Right lobe of liver (tissue), 6 donors: ENCODE measurements at regions not wholly inside any gene's neighbourhood (a gene's known extent, or its start where the extent isn't known, plus 50 kb on each side); places are given as distances from the start of the nearest gene placed in this dataset.

Experiments
- ATAC-seq, 4 donors: fragments of 200-7000 bp; cut with Tn5 transposase; one replicate each; pipeline ENCODE4 v1.9.1; 2020; ENCODE audit warnings: mild to moderate bottlenecking in 4 of 4, moderate library complexity in 4 of 4
- DNase-seq, 3 donors: peaks; one replicate each; pipeline ENCODE4 v3.0.0-alpha.2; 2020
- H3K27ac ChIP-seq, 3 donors: fragments of 200-600 bp; one replicate each; pipeline ENCODE4 v1.8.0; 2022
- H3K27me3 ChIP-seq, 2 donors: fragments of 200-600 bp; one replicate each; pipeline ENCODE4 v1.8.0; 2022
- H3K36me3 ChIP-seq, 4 donors: fragments of 200-600 bp; sonication (generic) in 1 of 4; one replicate each; pipeline versions ENCODE4 v1.5.1 to v1.8.0; 2017 to 2022; ENCODE audit warnings: control low read depth in 1 of 4
- H3K4me1 ChIP-seq, 4 donors: fragments of 200-600 bp; sonication (generic) in 1 of 4; one replicate each; pipeline versions ENCODE4 v1.5.1 to v1.8.0; 2017 to 2022; ENCODE audit warnings: control low read depth in 1 of 4
- H3K4me3 ChIP-seq, 3 donors: fragments of 200-600 bp; one replicate each; pipeline ENCODE4 v1.8.0; 2022
- H3K9me3 ChIP-seq, 4 donors: fragments of 200-600 bp; sonication (generic) in 1 of 4; one replicate each; pipeline versions ENCODE4 v1.5.1 to v1.8.0; 2017 to 2022; ENCODE audit warnings: control low read depth in 1 of 4
- POLR2A ChIP-seq: fragments of 450-650 bp; IDR thresholded peaks from one replicate; pipeline ENCODE4 v1.6.1; 2017; ENCODE audit warnings: antibody characterized with exemption, mild to moderate bottlenecking
- WGBS: methylation state at CpG from one replicate; pipeline ENCODE4 v1.1.6; 2018; ENCODE audit warnings: low coverage, low lambda C conversion rate; ENCODE audit not compliant: insufficient coverage; ENCODE audit errors: missing lambda C conversion rate; 5-methylcytosine and 5-hydroxymethylcytosine counted together
- intact Hi-C, 2 donors: fragments of 100-400 bp; cut with DNase I; formaldehyde crosslinking; loops; one replicate each; pipeline versions ENCODE4 v1.11.2 to v1.14.1; 2022
- TF ChIP-seq, protein P1 (sequence below), 4 donors: fragments of 200-600 bp in 3 of 4; fragments of 450-650 bp in 1 of 4; IDR thresholded peaks; one replicate each; pipeline versions ENCODE4 v1.5.1 to v1.8.0; 2016 to 2022; ENCODE audit warnings: antibody characterized with exemption in 4 of 4, mild to moderate bottlenecking in 2 of 4
- donor health status: DM: no; HTN: yes; CAD: no.
- donor health status: DM: no; HTN: no; CAD: no.
- donor health status: DM: no; HTN: no; CAD: no.
- donor health status: DM: no; HTN: yes; CAD: no.
- donor health status: DM: no; HTN: yes; CAD: no.

DNA sequence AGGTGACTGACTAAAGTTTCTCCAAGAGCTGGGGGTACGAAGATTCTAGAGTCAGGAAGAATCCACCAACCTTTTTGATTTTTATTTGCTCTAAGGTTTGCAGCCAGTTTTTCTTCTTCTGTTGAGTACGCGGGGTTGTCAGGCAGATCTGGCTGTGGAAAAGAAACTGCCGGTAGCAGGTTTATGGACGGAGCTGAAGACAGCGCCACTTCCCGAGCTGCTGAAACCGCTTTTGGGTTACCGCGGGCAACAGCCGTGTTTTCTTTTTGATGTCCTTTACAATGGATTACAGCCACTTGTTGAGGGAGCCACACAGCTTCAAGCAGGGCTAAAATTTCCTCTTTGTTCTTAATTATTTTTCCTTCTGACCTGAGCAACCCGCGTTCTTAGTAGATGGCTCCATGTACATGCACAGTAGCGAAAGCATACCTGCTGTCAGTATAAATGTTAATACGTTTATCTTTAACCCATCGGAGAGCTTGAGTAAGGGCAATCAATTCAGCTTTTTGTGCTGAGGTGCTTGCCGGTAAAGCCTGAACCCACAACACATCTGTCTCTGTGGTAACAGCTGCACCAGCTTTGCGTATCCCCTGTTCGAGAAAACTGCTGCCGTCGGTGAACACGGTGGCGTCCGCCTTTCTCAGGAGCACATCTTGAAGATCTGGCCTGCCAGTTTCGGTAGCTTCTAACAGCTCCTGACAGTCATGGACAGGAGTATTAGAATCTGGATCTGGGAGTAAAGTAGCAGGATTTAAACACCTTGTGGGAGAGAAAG lies 674.3 kb downstream of the TMEM121 start:
- Histone ChIP-seq H3K4me3 (no peak overlapping the region), H3K9me3 (no peaks in the 10 kb centered on the region)
- no peak for ATAC-seq

DNA sequence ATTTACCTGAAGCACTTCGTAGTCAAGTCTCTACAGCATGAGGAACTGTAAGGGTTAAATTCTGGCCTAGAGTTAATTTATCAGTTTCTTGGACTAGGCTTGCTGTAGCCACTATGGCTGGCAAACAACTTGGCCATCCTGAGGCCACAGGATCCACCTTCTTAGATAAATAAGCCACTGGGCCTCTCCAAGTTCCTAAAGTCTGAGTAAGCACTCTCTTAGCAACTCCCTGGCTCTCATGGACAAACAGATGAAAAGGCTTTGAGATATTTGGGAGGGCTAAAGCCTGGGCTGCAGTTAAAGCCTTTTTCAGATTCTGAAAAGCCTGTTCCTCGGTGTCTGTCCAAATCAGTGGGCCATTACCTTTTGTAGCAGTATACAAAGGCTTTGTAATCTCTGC lies 675.0 kb downstream of the TMEM121 start:
- 57% methylated on average over 1 of the region's 2 CpGs for WGBS
- ATAC-seq = no peak
- no peak for TF ChIP-seq POLR2A
- TF ChIP-seq, protein P1, sequence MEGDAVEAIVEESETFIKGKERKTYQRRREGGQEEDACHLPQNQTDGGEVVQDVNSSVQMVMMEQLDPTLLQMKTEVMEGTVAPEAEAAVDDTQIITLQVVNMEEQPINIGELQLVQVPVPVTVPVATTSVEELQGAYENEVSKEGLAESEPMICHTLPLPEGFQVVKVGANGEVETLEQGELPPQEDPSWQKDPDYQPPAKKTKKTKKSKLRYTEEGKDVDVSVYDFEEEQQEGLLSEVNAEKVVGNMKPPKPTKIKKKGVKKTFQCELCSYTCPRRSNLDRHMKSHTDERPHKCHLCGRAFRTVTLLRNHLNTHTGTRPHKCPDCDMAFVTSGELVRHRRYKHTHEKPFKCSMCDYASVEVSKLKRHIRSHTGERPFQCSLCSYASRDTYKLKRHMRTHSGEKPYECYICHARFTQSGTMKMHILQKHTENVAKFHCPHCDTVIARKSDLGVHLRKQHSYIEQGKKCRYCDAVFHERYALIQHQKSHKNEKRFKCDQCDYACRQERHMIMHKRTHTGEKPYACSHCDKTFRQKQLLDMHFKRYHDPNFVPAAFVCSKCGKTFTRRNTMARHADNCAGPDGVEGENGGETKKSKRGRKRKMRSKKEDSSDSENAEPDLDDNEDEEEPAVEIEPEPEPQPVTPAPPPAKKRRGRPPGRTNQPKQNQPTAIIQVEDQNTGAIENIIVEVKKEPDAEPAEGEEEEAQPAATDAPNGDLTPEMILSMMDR (IDR thresholded peaks at IDR 0.05) = no peak

More for the DNA sequence above, 674.3 kb downstream of the TMEM121 start:
- Histone ChIP-seq H3K4me1 (no peaks in the 10 kb centered on the region), H3K36me3 (no peaks in the 10 kb centered on the region), H3K27ac (no peak overlapping the region), H3K27me3 (no peaks in the 10 kb centered on the region)
- WGBS = 61% methylated on average over 24 of the region's 25 CpGs
- intact Hi-C loops = no loop called here
- DNase-seq = no peak
- TF ChIP-seq, protein P1 (IDR thresholded peaks at IDR 0.05) = no peak
- TF ChIP-seq POLR2A = no peak

DNA sequence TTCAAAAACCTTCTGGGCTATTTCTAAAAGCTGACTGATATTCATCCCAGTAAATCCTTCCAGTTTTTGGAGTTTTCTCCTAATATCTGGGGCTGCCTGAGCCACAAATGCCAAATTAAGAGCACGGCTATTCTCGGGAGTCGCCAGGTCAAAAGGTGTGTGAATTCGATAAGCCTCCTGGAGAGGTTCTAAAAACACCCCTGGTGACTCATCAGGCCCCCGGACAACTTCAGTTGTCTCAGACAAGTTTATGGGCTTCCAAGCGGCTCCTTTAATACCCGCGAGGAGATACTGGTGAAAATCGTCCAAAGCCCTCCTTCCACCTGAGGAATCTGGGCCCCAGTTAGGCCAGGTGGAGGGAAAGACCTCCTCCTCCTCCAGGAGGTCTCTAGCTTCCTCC lies 677.1 kb downstream of the TMEM121 start:
- no peaks in the 10 kb centered on the region for H3K36me3 ChIP-seq
- H3K4me1 ChIP-seq = no peaks in the 10 kb centered on the region
- no peak for ATAC-seq
- H3K27ac ChIP-seq = no peak overlapping the region
- TF ChIP-seq, protein P1 (IDR thresholded peaks at IDR 0.05) = no peak
- no peak for TF ChIP-seq POLR2A
- H3K4me3 ChIP-seq = no peak overlapping the region
- intact Hi-C loops = no loop called here
- H3K9me3 ChIP-seq = no peaks in the 10 kb centered on the region
- 68% methylated on average over 9 of the region's 9 CpGs for WGBS
- H3K27me3 ChIP-seq = no peaks in the 10 kb centered on the region
- DNase-seq = no peak

More for the DNA sequence above, 675.0 kb downstream of the TMEM121 start:
- no peak overlapping the region for H3K4me3 ChIP-seq
- no peak for DNase-seq
- no peak overlapping the region for H3K27ac ChIP-seq
- H3K9me3 ChIP-seq = no peaks in the 10 kb centered on the region
- H3K27me3 ChIP-seq = no peaks in the 10 kb centered on the region
- intact Hi-C loops = no loop called here
- no peaks in the 10 kb centered on the region for H3K4me1 ChIP-seq
- no peaks in the 10 kb centered on the region for H3K36me3 ChIP-seq

DNA sequence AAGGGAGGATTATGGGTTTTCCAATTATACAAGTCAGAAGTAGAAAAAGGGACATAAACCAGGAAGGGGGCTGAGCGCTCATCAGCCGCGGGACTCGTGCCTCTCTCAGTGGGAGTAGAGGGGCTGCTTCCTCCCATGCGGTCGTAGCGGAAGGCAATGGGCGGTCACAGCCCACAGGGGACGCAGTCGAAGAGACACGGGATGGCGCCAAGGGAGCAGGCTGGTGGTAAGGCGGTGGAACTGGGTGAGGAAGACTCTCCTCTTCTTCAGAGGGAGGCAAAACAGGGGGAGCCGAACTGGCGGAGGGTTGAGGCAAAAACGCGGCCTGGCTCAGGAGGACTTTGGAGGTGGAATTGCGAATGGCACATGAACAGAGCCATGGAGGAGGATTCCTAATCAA lies 677.7 kb downstream of the TMEM121 start:
- intact Hi-C loops = no loop called here
- H3K9me3 ChIP-seq = no peaks in the 10 kb centered on the region
- H3K4me1 ChIP-seq = no peaks in the 10 kb centered on the region
- WGBS = 66% methylated on average over 14 of the region's 18 CpGs
- TF ChIP-seq, protein P1 (IDR thresholded peaks at IDR 0.05) = no peak
- no peak for TF ChIP-seq POLR2A
- no peaks in the 10 kb centered on the region for H3K36me3 ChIP-seq
- H3K4me3 ChIP-seq = no peak overlapping the region
- no peak overlapping the region for H3K27ac ChIP-seq
- ATAC-seq (no peak), DNase-seq (no peak)
- H3K27me3 ChIP-seq = no peaks in the 10 kb centered on the region
